ENCODE measurements at regions not wholly inside any gene's neighbourhood (a gene's known extent, or its start where the extent isn't known, plus 50 kb on each side); places are given as distances from the start of the nearest gene placed in this dataset.

- no peaks in the 10 kb centered on the region for H3K27me3 Mint-ChIP-seq (ENCODE audit: low read depth)
- no peak overlapping the region for H3K4me3 Mint-ChIP-seq
- no peak overlapping the region for H3K27ac Mint-ChIP-seq
- H3K36me3 Mint-ChIP-seq (ENCODE audit: insufficient read depth in 1 of 3, low read depth in 3 of 3), result no peaks in the 10 kb centered on the region
- H3K27ac ChIP-seq (ENCODE audit: insufficient read length, low read depth, low read length), result no peak overlapping the region
- no peak; the same call in 2 of the 3 replicates for TF ChIP-seq CTCF (conservative IDR thresholded peaks at IDR 0.05)
- H4K20me1 ChIP-seq (ENCODE audit: control insufficient read depth, insufficient read depth, insufficient read length), result no peaks in the 10 kb centered on the region
- H3K4me2 ChIP-seq (ENCODE audit: insufficient read depth, insufficient read length, low read length), result no peak overlapping the region
- no peaks in the 10 kb centered on the region for H3K9me3 Mint-ChIP-seq
- H2BK5ac ChIP-seq (ENCODE audit: insufficient read length, low read length), result no peak overlapping the region
- H3K4me1 ChIP-seq (ENCODE audit: insufficient read depth, low read length), result no peaks in the 10 kb centered on the region
- H2BK120ac ChIP-seq (ENCODE audit: low read depth, low read length, poor library complexity, severe bottlenecking), result no peak overlapping the region
- no peaks in the 10 kb centered on the region for H3K27me3 ChIP-seq (ENCODE audit: insufficient read depth, low read length)
- no peak for DNase-seq
- WGBS (ENCODE audit: extremely low coverage, insufficient read length, low lambda C conversion rate), result no CpG with 5 or more reads among the region's 4 CpGs
- H3K23me2 ChIP-seq (ENCODE audit: insufficient read length, low read depth, low read length, poor library complexity, severe bottlenecking), result no peaks in the 10 kb centered on the region
- H3K79me2 ChIP-seq (ENCODE audit: insufficient read depth, low read length), result no peaks in the 10 kb centered on the region
- H4K91ac ChIP-seq (ENCODE audit: insufficient read length, low read depth, low read length), result no peak overlapping the region
- no peak overlapping the region for H4K5ac ChIP-seq (ENCODE audit: insufficient read length, low read depth, low read length)
- H2BK20ac ChIP-seq (ENCODE audit: low read depth, low read length, poor library complexity, severe bottlenecking), result no peak overlapping the region
- H4K8ac ChIP-seq (replicated peaks; ENCODE audit: insufficient read length, low read depth, low read length), result no peak overlapping the region
- no peak overlapping the region for H3T11ph ChIP-seq (ENCODE audit: low read length)
- H3K79me1 ChIP-seq (ENCODE audit: insufficient read depth, low read depth, low read length, poor library complexity, severe bottlenecking), result no peaks in the 10 kb centered on the region
- H3K56ac ChIP-seq (ENCODE audit: insufficient read length, low read depth, low read length), result no peak overlapping the region
- no peak overlapping the region for H3K14ac ChIP-seq (ENCODE audit: insufficient read depth, low read length)
- H2AK5ac ChIP-seq (ENCODE audit: insufficient read length, low read length), result no peak overlapping the region
- H3K9me3 ChIP-seq (ENCODE audit: control insufficient read depth, low read depth, low read length), result no peaks in the 10 kb centered on the region
- H3K4ac ChIP-seq (ENCODE audit: low read depth, low read length), result no peak overlapping the region
- no peaks in the 10 kb centered on the region for H3K4me1 Mint-ChIP-seq
- H3K18ac ChIP-seq (ENCODE audit: insufficient read length, low read depth, low read length), result no peak overlapping the region
- no peak overlapping the region for H2BK15ac ChIP-seq (ENCODE audit: low read depth, low read length)
- no peak overlapping the region for H2AFZ ChIP-seq (ENCODE audit: low read length)
- no peak overlapping the region for H3K9ac ChIP-seq (ENCODE audit: extremely low read depth, insufficient read length, low read length)
- no peak overlapping the region for H3K23ac ChIP-seq (ENCODE audit: insufficient read length, low read depth, low read length)
- no peak overlapping the region for H2BK12ac ChIP-seq (ENCODE audit: insufficient read length, low read depth, low read length)
These were observed 1155.1 kb downstream of the FAM181B start for GRCh38 chr11:81578571-81578970.

Measured in H9 (cell line).